A673 (cell line): ENCODE measurements at regions not wholly inside any gene's neighbourhood (a gene's known extent, or its start where the extent isn't known, plus 50 kb on each side); places are given as distances from the start of the nearest gene placed in this dataset.

Source experiments
- BruUV-seq: library from RNA; stranded (reverse); fragments of 400-500 nt; replicated peaks from 2 replicates; lab custom pipeline; 2021; lab: Mats Ljungman, UMichigan
- CTCF ChIA-PET: fragments of 300-600 bp; sonication (Branson Sonifier 250); formaldehyde crosslinking; loops from one replicate; lab custom pipeline; 2022; ENCODE audit warnings: antibody characterized with exemption; lab: Charles Lee
- POLR2A ChIA-PET: fragments of 300-600 bp; sonication (Branson Sonifier 250); formaldehyde crosslinking; loops from one replicate; lab custom pipeline; 2022; ENCODE audit warnings: antibody characterized with exemption; ENCODE audit not compliant: low non-redundant PET; lab: Charles Lee
- DNase-seq: peaks from one replicate; pipeline ENCODE4 v3.0.0-alpha.2; 2015; ENCODE audit warnings: low spot score
- H3K27ac ChIP-seq: fragments of 200-600 bp; sonication (generic); 2 replicates; pipeline ENCODE4 v1.5.1; 2016; ENCODE audit warnings: mixed run types, low read depth, mild to moderate bottlenecking, mixed read lengths, antibody characterized with exemption, low read length; ENCODE audit not compliant: poor library complexity, severe bottlenecking
- H3K27me3 ChIP-seq: fragments of 200-600 bp; sonication (generic); replicated peaks from 2 replicates; pipeline ENCODE4 v1.6.1; 2017; ENCODE audit warnings: mixed run types, low read depth, mild to moderate bottlenecking, mixed read lengths, antibody characterized with exemption, low read length; ENCODE audit not compliant: insufficient read depth, poor library complexity
- H3K36me3 ChIP-seq: fragments of 200-600 bp; sonication (generic); 2 replicates; pipeline ENCODE4 v1.6.1; 2016; ENCODE audit warnings: mixed run types, mild to moderate bottlenecking, mixed read lengths, antibody characterized with exemption, low read length; ENCODE audit not compliant: insufficient read depth, poor library complexity, severe bottlenecking
- H3K4me1 ChIP-seq: fragments of 200-600 bp; sonication (generic); 2 replicates; pipeline ENCODE4 v1.6.1; 2017; ENCODE audit warnings: mixed run types, mild to moderate bottlenecking, mixed read lengths, antibody characterized with exemption, low read length; ENCODE audit not compliant: insufficient read depth, poor library complexity, severe bottlenecking
- H3K4me3 ChIP-seq: fragments of 200-600 bp; sonication (generic); 2 replicates; pipeline ENCODE4 v1.5.1; 2016; ENCODE audit warnings: low read depth, mixed run types, mild to moderate bottlenecking, mixed read lengths, low read length; ENCODE audit not compliant: poor library complexity, severe bottlenecking
- H3K9me3 ChIP-seq: fragments of 200-600 bp; sonication (generic); 2 replicates; pipeline ENCODE4 v1.6.1; 2016; ENCODE audit warnings: mixed run types, low read depth, mild to moderate bottlenecking, mixed read lengths, antibody characterized with exemption, low read length; ENCODE audit not compliant: poor library complexity, severe bottlenecking
- EZH2 ChIP-seq: fragments of 200-600 bp; sonication (generic); IDR thresholded peaks from 2 replicates; pipeline ENCODE4 v1.6.1; 2017; ENCODE audit warnings: borderline replicate concordance, low read depth, mild to moderate bottlenecking, mixed read lengths, antibody characterized with exemption, low read length; ENCODE audit not compliant: poor library complexity, severe bottlenecking
- intact Hi-C: fragments of 100-400 bp; cut with micrococcal nuclease; formaldehyde crosslinking; loops from one replicate; pipeline ENCODE4 v1.10.0; 2022; ENCODE audit not compliant: unreplicated experiment
- TF ChIP-seq, protein P1 (sequence below): fragments of 300-800, 200-600 bp; sonication (generic); conservative IDR thresholded peaks from 2 replicates; pipeline ENCODE4 v1.5.1; 2017; ENCODE audit warnings: low read depth, mild to moderate bottlenecking, antibody characterized with exemption, low read length, moderate library complexity, mixed read lengths

- no peaks in the 10 kb centered on the region for H3K36me3 ChIP-seq
- TF ChIP-seq, protein P1, sequence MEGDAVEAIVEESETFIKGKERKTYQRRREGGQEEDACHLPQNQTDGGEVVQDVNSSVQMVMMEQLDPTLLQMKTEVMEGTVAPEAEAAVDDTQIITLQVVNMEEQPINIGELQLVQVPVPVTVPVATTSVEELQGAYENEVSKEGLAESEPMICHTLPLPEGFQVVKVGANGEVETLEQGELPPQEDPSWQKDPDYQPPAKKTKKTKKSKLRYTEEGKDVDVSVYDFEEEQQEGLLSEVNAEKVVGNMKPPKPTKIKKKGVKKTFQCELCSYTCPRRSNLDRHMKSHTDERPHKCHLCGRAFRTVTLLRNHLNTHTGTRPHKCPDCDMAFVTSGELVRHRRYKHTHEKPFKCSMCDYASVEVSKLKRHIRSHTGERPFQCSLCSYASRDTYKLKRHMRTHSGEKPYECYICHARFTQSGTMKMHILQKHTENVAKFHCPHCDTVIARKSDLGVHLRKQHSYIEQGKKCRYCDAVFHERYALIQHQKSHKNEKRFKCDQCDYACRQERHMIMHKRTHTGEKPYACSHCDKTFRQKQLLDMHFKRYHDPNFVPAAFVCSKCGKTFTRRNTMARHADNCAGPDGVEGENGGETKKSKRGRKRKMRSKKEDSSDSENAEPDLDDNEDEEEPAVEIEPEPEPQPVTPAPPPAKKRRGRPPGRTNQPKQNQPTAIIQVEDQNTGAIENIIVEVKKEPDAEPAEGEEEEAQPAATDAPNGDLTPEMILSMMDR = no peak
- TF ChIP-seq EZH2 = no peak
- no peak overlapping the region for H3K4me3 ChIP-seq
- H3K27ac ChIP-seq = no peak overlapping the region
- DNase-seq = no peak
- H3K4me1 ChIP-seq = no peaks in the 10 kb centered on the region
- H3K27me3 ChIP-seq = peaks cover 17% of the 10 kb centered on the region
- no peaks in the 10 kb centered on the region for H3K9me3 ChIP-seq
- CTCF ChIA-PET = no interaction called here
- POLR2A ChIA-PET = no interaction called here
- intact Hi-C loops = no loop called here
- BruUV-seq = no TSS peak
Observed at GRCh38 chr16:74026373-74027281, 270.0 kb upstream of the PSMD7 start.

DNA sequence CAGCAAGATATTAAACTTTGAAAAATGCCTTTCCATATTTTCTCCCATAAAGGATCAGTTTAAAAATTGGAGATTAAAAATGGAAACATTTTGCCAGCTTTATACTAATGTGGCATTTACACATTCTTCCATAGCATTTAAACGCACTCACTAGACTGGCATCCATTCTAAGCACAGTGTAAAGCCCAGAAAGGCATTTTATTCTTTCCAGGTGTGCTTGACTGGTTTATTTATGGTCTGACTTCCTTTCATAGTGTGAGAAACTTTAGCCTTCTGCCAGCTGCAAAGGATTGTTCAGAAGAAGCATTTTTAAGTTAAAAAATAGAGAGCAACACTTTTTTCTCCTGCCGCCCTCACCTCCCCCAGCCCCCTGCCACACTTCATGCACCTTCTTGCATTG lies 271.7 kb upstream of the PSMD7 start:
- no peaks in the 10 kb centered on the region for H3K9me3 ChIP-seq
- TF ChIP-seq, protein P1 = no peak
- TF ChIP-seq EZH2 = no peak
- no TSS peak for BruUV-seq
- no peak for DNase-seq
- ChIA-PET POLR2A (no interaction called here), CTCF (no interaction called here)
- H3K27me3 ChIP-seq = peaks cover 20% of the 10 kb centered on the region
- H3K4me3 ChIP-seq = no peak overlapping the region
- H3K27ac ChIP-seq = no peak overlapping the region
- no peaks in the 10 kb centered on the region for H3K36me3 ChIP-seq
- no peaks in the 10 kb centered on the region for H3K4me1 ChIP-seq
- intact Hi-C loops = no loop called here

GRCh38 chr16:74020095-74020670 lies 276.4 kb upstream of the PSMD7 start:
- BruUV-seq = no TSS peak
- no peak overlapping the region for H3K27ac ChIP-seq
- peaks cover 10% of the 10 kb centered on the region for H3K27me3 ChIP-seq
- POLR2A ChIA-PET = no interaction called here
- H3K36me3 ChIP-seq = no peaks in the 10 kb centered on the region
- CTCF ChIA-PET = no interaction called here
- H3K4me1 ChIP-seq = no peaks in the 10 kb centered on the region
- H3K4me3 ChIP-seq = no peak overlapping the region
- intact Hi-C loops = no loop called here
- H3K9me3 ChIP-seq = no peaks in the 10 kb centered on the region
- DNase-seq = no peak
- no peak for TF ChIP-seq EZH2
- TF ChIP-seq, protein P1 = no peak
